Small intestine (tissue), 7 donors: ENCODE measurements at regions not wholly inside any gene's neighbourhood (a gene's known extent, or its start where the extent isn't known, plus 50 kb on each side); places are given as distances from the start of the nearest gene placed in this dataset.

ENCODE experiments used
- DNase-seq, 2 donors: peaks; one replicate each; pipeline versions ENCODE4 v3.0.0 to v3.0.0-alpha.2; 2013
- FAIRE-seq: peaks from 2 replicates; lab custom pipeline; 2012; peaks lifted over from hg19 to GRCh38; lab: Jason Lieb, UNC
- H3K27ac ChIP-seq, 3 donors: one replicate each; pipeline ENCODE4 v1.5.1; 2013; ENCODE audit warnings: low read length in 2 of 3, mild to moderate bottlenecking in 2 of 3, control low read depth in 1 of 3, inconsistent platforms in 1 of 3, low read depth in 1 of 3, moderate library complexity in 1 of 3
- H3K27me3 ChIP-seq, 3 donors: one replicate each; pipeline ENCODE4 v1.6.1; 2013; ENCODE audit warnings: low read length in 3 of 3, inconsistent platforms in 1 of 3; ENCODE audit not compliant: control insufficient read depth in 3 of 3, insufficient read depth in 3 of 3
- H3K36me3 ChIP-seq, 3 donors: one replicate each; pipeline ENCODE4 v1.6.1; 2013; ENCODE audit warnings: low read length in 3 of 3, inconsistent platforms in 1 of 3, low read depth in 1 of 3, mild to moderate bottlenecking in 1 of 3, moderate library complexity in 1 of 3; ENCODE audit not compliant: control insufficient read depth in 3 of 3, insufficient read depth in 2 of 3
- H3K4me1 ChIP-seq, 3 donors: one replicate each; pipeline ENCODE4 v1.6.1; 2013; ENCODE audit warnings: low read length in 2 of 3, inconsistent platforms in 1 of 3, low read depth in 1 of 3, mild to moderate bottlenecking in 1 of 3, moderate library complexity in 1 of 3; ENCODE audit not compliant: control insufficient read depth in 3 of 3, insufficient read depth in 2 of 3
- H3K4me3 ChIP-seq, 3 donors: one replicate each; pipeline ENCODE4 v1.5.1; 2013; ENCODE audit warnings: low read length in 3 of 3, control low read depth in 1 of 3, inconsistent platforms in 1 of 3, low read depth in 1 of 3, mild to moderate bottlenecking in 1 of 3, moderate library complexity in 1 of 3
- H3K9me3 ChIP-seq, 2 donors: one replicate each; pipeline ENCODE4 v1.6.1; 2013; ENCODE audit warnings: low read depth in 1 of 2, low read length in 1 of 2; ENCODE audit not compliant: control insufficient read depth in 2 of 2, insufficient read depth in 1 of 2
- WGBS, 3 donors: extraction: QIAGEN DNeasy Blood & Tissue Kit; methylation state at CpG; one replicate each; pipeline ENCODE4 v1.1.7; 2013; 5-methylcytosine and 5-hydroxymethylcytosine counted together
- donor health status: healthy with polysubstance abuse.
- donor health status: control.
- donor health status: control.
- donor health status: Bipolar disorder and iron deficiency.
- donor health status: healthy.

- WGBS, 3 donors: 75 to 95% (median 78%) methylated on average over 2 of the region's 2 CpGs
- FAIRE-seq (no peak), DNase-seq (no peak)
- Histone ChIP-seq H3K4me1 (no peaks in the 10 kb centered on the region), H3K27ac (no peak overlapping the region), H3K27me3 (no peaks in the 10 kb centered on the region), H3K4me3 (no peak overlapping the region), H3K9me3 (no peaks in the 10 kb centered on the region), H3K36me3 (no peaks in the 10 kb centered on the region)
Measured at GRCh38 chr1:239243006-239243405, 143.4 kb upstream of the CHRM3 start.

- Histone ChIP-seq H3K4me1 (no peaks in the 10 kb centered on the region), H3K9me3 (no peaks in the 10 kb centered on the region), H3K36me3 (no peaks in the 10 kb centered on the region), H3K27ac (no peak overlapping the region), H3K4me3 (no peak overlapping the region), H3K27me3 (no peaks in the 10 kb centered on the region)
- DNase-seq (no peak), FAIRE-seq (no peak)
Measured at GRCh38 chr1:239242404-239242803, 144.0 kb upstream of the CHRM3 start.

GRCh38 chr1:239240736-239241135 lies 145.6 kb upstream of the CHRM3 start:
- no peaks in the 10 kb centered on the region for H3K4me1 ChIP-seq
- 71 to 90% (median 86%) methylated on average over 3 of the region's 3 CpGs for WGBS, 3 donors
- H3K4me3 ChIP-seq: no peak overlapping the region
- no peaks in the 10 kb centered on the region for H3K36me3 ChIP-seq
- FAIRE-seq (no peak), DNase-seq (no peak)
- no peaks in the 10 kb centered on the region for H3K9me3 ChIP-seq
- no peak overlapping the region for H3K27ac ChIP-seq
- H3K27me3 ChIP-seq: no peaks in the 10 kb centered on the region

GRCh38 chr1:239239529-239239928 lies 146.8 kb upstream of the CHRM3 start:
- DNase-seq (no peak), FAIRE-seq (no peak)
- H3K9me3 ChIP-seq: no peaks in the 10 kb centered on the region
- H3K27me3 ChIP-seq: no peaks in the 10 kb centered on the region
- no peak overlapping the region for H3K4me3 ChIP-seq
- no peak overlapping the region for H3K27ac ChIP-seq
- H3K36me3 ChIP-seq: no peaks in the 10 kb centered on the region
- H3K4me1 ChIP-seq: no peaks in the 10 kb centered on the region

GRCh38 chr1:239237912-239238311 lies 148.5 kb upstream of the CHRM3 start:
- peaks cover 0 to 11% (median 0%) of the 10 kb centered on the region in 3 donors for H3K4me1 ChIP-seq
- DNase-seq (no peak), FAIRE-seq (no peak)
- H3K36me3 ChIP-seq: no peaks in the 10 kb centered on the region
- no peaks in the 10 kb centered on the region for H3K9me3 ChIP-seq
- H3K27ac ChIP-seq: no peak overlapping the region
- H3K27me3 ChIP-seq: no peaks in the 10 kb centered on the region
- 90 to 94% (median 92%) methylated on average over 9 of the region's 9 CpGs for WGBS, 3 donors
- H3K4me3 ChIP-seq: no peak overlapping the region

GRCh38 chr1:239233626-239234025 lies 152.7 kb upstream of the CHRM3 start:
- Histone ChIP-seq H3K4me1 (peaks cover 0 to 12% (median 0%) of the 10 kb centered on the region in 3 donors), H3K4me3 (no peak overlapping the region), H3K27me3 (no peaks in the 10 kb centered on the region), H3K36me3 (no peaks in the 10 kb centered on the region), H3K9me3 (no peaks in the 10 kb centered on the region), H3K27ac (no peak overlapping the region)
- WGBS, 3 donors: 43 to 50% (median 50%) methylated on average over 2 of the region's 2 CpGs
- DNase-seq (peak; percentile 37 to 67), FAIRE-seq (no peak)

- Histone ChIP-seq H3K36me3 (no peaks in the 10 kb centered on the region), H3K4me1 (peaks cover 0 to 12% (median 0%) of the 10 kb centered on the region in 3 donors), H3K9me3 (no peaks in the 10 kb centered on the region), H3K27ac (no peak overlapping the region), H3K4me3 (no peak overlapping the region), H3K27me3 (no peaks in the 10 kb centered on the region)
- peak in 1 of 2 donors; percentile 11 for DNase-seq
- 18 to 67% (median 43%) methylated on average over 2 of the region's 2 CpGs for WGBS, 3 donors
- FAIRE-seq: no peak
Measured at GRCh38 chr1:239232921-239233320, 153.4 kb upstream of the CHRM3 start.

- DNase-seq (no peak), FAIRE-seq (no peak)
- no peaks in the 10 kb centered on the region for H3K36me3 ChIP-seq
- no peak overlapping the region for H3K4me3 ChIP-seq
- no peaks in the 10 kb centered on the region for H3K27me3 ChIP-seq
- H3K9me3 ChIP-seq: peaks cover 0 to 20% of the 10 kb centered on the region in 2 donors
- peaks cover 0 to 5% (median 0%) of the 10 kb centered on the region in 3 donors for H3K4me1 ChIP-seq
- no peak overlapping the region for H3K27ac ChIP-seq
Measured at GRCh38 chr1:239228451-239228850, 157.9 kb upstream of the CHRM3 start.

GRCh38 chr1:239225396-239225795 lies 161.0 kb upstream of the CHRM3 start:
- DNase-seq: no peak
- 83 to 90% (median 88%) methylated on average over 2 of the region's 2 CpGs for WGBS, 3 donors
- H3K4me3 ChIP-seq: no peak overlapping the region
- H3K4me1 ChIP-seq: no peaks in the 10 kb centered on the region
- H3K27ac ChIP-seq: no peak overlapping the region
- FAIRE-seq: no peak
- no peaks in the 10 kb centered on the region for H3K36me3 ChIP-seq
- H3K9me3 ChIP-seq: peaks cover 0 to 20% of the 10 kb centered on the region in 2 donors
- no peaks in the 10 kb centered on the region for H3K27me3 ChIP-seq
